OCI-LY1 (cell line): ENCODE measurements at regions not wholly inside any gene's neighbourhood (a gene's known extent, or its start where the extent isn't known, plus 50 kb on each side); places are given as distances from the start of the nearest gene placed in this dataset.

Experiments used
- EZH2 ChIP-seq: fragments of 200-600 bp; sonication (generic), shearing (Covaris generic); IDR thresholded peaks from 2 replicates; pipeline ENCODE4 v1.8.0; 2017; ENCODE audit warnings: borderline replicate concordance, mixed run types, mild to moderate bottlenecking, antibody characterized with exemption, low read length, moderate library complexity, mixed read lengths
- TF ChIP-seq, protein P1 (sequence below): fragments of 200-600 bp; sonication (generic), shearing (Covaris generic); IDR thresholded peaks from 2 replicates; pipeline ENCODE4 v1.5.1; 2017; ENCODE audit warnings: mild to moderate bottlenecking, antibody characterized with exemption, low read length, moderate library complexity, mixed read lengths

- TF ChIP-seq, protein P1, sequence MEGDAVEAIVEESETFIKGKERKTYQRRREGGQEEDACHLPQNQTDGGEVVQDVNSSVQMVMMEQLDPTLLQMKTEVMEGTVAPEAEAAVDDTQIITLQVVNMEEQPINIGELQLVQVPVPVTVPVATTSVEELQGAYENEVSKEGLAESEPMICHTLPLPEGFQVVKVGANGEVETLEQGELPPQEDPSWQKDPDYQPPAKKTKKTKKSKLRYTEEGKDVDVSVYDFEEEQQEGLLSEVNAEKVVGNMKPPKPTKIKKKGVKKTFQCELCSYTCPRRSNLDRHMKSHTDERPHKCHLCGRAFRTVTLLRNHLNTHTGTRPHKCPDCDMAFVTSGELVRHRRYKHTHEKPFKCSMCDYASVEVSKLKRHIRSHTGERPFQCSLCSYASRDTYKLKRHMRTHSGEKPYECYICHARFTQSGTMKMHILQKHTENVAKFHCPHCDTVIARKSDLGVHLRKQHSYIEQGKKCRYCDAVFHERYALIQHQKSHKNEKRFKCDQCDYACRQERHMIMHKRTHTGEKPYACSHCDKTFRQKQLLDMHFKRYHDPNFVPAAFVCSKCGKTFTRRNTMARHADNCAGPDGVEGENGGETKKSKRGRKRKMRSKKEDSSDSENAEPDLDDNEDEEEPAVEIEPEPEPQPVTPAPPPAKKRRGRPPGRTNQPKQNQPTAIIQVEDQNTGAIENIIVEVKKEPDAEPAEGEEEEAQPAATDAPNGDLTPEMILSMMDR = no peak
- no peak for TF ChIP-seq EZH2
These were observed 297.5 kb upstream of the DPH6 start for GRCh38 chr15:35843498-35843897.
